MG63 (cell line): ENCODE measurements at regions not wholly inside any gene's neighbourhood (a gene's known extent, or its start where the extent isn't known, plus 50 kb on each side); places are given as distances from the start of the nearest gene placed in this dataset.

Experiments used
- DNase-seq: peaks from one replicate; pipeline ENCODE4 v3.0.0-alpha.2; 2020
- H3K27me3 ChIP-seq: fragments of 250-450 bp; sonication (Bioruptor Pico); 2 replicates; pipeline ENCODE4 v1.5.1; 2020; ENCODE audit warnings: mild to moderate bottlenecking, moderate library complexity
- H3K36me3 ChIP-seq: fragments of 250-450 bp; sonication (Bioruptor Pico); 2 replicates; pipeline ENCODE4 v1.5.1; 2020; ENCODE audit warnings: mild to moderate bottlenecking, moderate library complexity
- H3K4me3 ChIP-seq: fragments of 250-450 bp; sonication (Bioruptor Pico); 2 replicates; pipeline ENCODE4 v1.5.1; 2020; ENCODE audit warnings: mild to moderate bottlenecking, moderate library complexity
- H3K9me3 ChIP-seq: fragments of 250-450 bp; sonication (Bioruptor Pico); 2 replicates; pipeline ENCODE4 v1.5.1; 2020; ENCODE audit warnings: mild to moderate bottlenecking, moderate library complexity

- H3K4me3 ChIP-seq: no peak overlapping the region
- no peaks in the 10 kb centered on the region for H3K36me3 ChIP-seq
- DNase-seq: no peak
- H3K9me3 ChIP-seq: no peaks in the 10 kb centered on the region
- H3K27me3 ChIP-seq: no peaks in the 10 kb centered on the region
These were observed 354.6 kb upstream of the RARB start for GRCh38 chr3:25073423-25073822.

- Histone ChIP-seq H3K4me3 (no peak overlapping the region), H3K36me3 (no peaks in the 10 kb centered on the region), H3K9me3 (no peaks in the 10 kb centered on the region), H3K27me3 (no peaks in the 10 kb centered on the region)
- no peak for DNase-seq
These were observed 353.9 kb upstream of the RARB start for GRCh38 chr3:25074149-25074548.

GRCh38 chr3:25080461-25080860 is 347.6 kb upstream of the RARB start:
- H3K27me3 ChIP-seq: no peaks in the 10 kb centered on the region
- no peaks in the 10 kb centered on the region for H3K36me3 ChIP-seq
- no peak overlapping the region for H3K4me3 ChIP-seq
- no peak for DNase-seq
- H3K9me3 ChIP-seq: no peaks in the 10 kb centered on the region

DNA sequence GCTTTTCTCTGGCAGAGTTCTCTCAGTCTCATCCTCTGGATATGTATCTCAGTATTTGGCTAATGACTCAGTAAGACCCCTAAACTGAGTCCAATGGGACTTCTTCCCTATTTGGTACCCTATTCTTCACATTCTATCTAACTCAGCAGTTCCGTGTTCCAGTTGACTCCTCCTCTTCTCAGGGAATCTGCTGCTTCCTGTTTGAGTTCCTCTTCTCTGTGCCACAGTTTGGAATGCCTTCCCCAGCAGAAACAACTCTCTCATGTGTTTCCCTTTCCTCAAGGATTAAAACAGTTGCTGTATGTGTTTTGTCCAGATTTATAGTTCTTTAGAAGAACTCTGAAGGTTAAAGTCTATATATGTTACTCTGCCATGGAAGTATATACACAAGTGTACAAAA is 344.0 kb upstream of the RARB start:
- no peak for DNase-seq
- H3K9me3 ChIP-seq: no peaks in the 10 kb centered on the region
- no peaks in the 10 kb centered on the region for H3K27me3 ChIP-seq
- no peak overlapping the region for H3K4me3 ChIP-seq
- H3K36me3 ChIP-seq: no peaks in the 10 kb centered on the region

DNA sequence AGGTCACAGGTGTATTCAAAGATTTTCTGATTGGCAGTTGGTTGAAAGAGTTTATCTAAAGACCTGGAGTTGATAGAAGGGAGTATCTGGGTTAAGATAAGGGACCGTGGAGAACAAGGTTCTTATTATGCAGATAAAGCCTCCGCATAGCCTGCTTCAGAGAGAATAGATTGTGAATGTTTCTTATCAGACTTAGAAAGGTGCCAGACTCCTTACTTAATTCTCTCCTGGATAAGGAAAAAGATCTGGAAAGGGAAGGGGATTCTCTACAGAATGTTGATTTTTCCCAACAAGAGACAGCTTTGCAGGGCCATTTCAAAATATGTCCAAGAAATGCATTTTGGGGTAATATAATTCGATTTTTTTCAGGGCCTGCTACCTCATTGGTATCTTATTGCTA is 341.3 kb upstream of the RARB start:
- Histone ChIP-seq H3K9me3 (no peaks in the 10 kb centered on the region), H3K27me3 (no peaks in the 10 kb centered on the region), H3K4me3 (no peak overlapping the region), H3K36me3 (no peaks in the 10 kb centered on the region)
- DNase-seq: no peak

GRCh38 chr3:25088284-25088683 is 339.8 kb upstream of the RARB start:
- no peak for DNase-seq
- Histone ChIP-seq H3K9me3 (no peaks in the 10 kb centered on the region), H3K36me3 (no peaks in the 10 kb centered on the region)

GRCh38 chr3:25090698-25091453 is 337.2 kb upstream of the RARB start:
- Histone ChIP-seq H3K4me3 (no peak overlapping the region), H3K36me3 (no peaks in the 10 kb centered on the region), H3K27me3 (no peaks in the 10 kb centered on the region), H3K9me3 (no peaks in the 10 kb centered on the region)
- DNase-seq: no peak

More at GRCh38 chr3:25088284-25088683, 339.8 kb upstream of the RARB start:
- Histone ChIP-seq H3K27me3 (no peaks in the 10 kb centered on the region), H3K4me3 (no peak overlapping the region)

GRCh38 chr3:25091934-25092333 is 336.1 kb upstream of the RARB start:
- H3K4me3 ChIP-seq: no peak overlapping the region

DNA sequence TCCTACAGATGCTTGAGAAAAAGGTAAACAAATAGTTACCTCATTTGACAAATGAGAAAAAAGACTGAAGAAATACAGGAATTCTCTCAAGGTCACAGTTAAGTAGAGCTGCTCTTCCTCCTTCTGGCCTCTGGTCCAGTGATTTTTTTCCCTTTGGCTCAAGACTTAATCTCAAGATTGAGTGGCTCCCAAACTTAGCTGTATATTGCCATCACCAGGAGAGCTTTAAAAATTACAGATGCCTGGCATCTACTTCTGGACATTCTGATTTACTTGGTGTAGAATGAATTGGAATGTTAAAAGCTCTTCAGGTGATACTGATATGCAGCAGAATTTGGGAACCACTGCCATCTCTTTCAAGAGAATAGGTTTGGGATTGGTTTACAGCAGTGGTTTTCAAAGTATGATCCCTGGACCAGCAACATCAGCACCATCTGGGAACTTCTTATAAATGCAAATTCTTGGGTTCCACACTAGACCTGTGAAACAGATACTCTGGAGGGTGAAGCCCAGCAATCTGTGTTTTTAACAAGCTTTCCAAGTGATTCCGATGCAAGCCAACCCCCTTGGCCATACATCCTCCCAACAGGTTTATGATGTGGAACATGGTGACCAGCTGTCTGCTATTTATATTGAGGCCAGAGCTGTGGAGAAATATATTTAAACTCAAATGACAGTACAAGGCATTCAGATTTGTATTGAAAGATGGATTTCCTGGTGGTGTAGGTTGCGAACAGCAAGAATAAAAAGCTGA is 333.0 kb upstream of the RARB start:
- no peak for DNase-seq
- H3K27me3 ChIP-seq: no peaks in the 10 kb centered on the region
- H3K36me3 ChIP-seq: no peaks in the 10 kb centered on the region
- no peak overlapping the region for H3K4me3 ChIP-seq
- no peaks in the 10 kb centered on the region for H3K9me3 ChIP-seq

More at GRCh38 chr3:25091934-25092333, 336.1 kb upstream of the RARB start:
- Histone ChIP-seq H3K9me3 (no peaks in the 10 kb centered on the region), H3K36me3 (no peaks in the 10 kb centered on the region), H3K27me3 (no peaks in the 10 kb centered on the region)
- no peak for DNase-seq

- no peaks in the 10 kb centered on the region for H3K27me3 ChIP-seq
- H3K4me3 ChIP-seq: no peak overlapping the region
- H3K9me3 ChIP-seq: no peaks in the 10 kb centered on the region
- no peaks in the 10 kb centered on the region for H3K36me3 ChIP-seq
- DNase-seq: no peak
These were observed 331.5 kb upstream of the RARB start for GRCh38 chr3:25096536-25096935.

- Histone ChIP-seq H3K36me3 (no peaks in the 10 kb centered on the region), H3K4me3 (no peak overlapping the region), H3K9me3 (no peaks in the 10 kb centered on the region), H3K27me3 (no peaks in the 10 kb centered on the region)
- DNase-seq: no peak
These were observed 331.0 kb upstream of the RARB start for GRCh38 chr3:25097023-25097422.

- no peaks in the 10 kb centered on the region for H3K36me3 ChIP-seq
- H3K4me3 ChIP-seq: no peak overlapping the region
- no peaks in the 10 kb centered on the region for H3K27me3 ChIP-seq
- H3K9me3 ChIP-seq: no peaks in the 10 kb centered on the region
- no peak for DNase-seq
These were observed 328.4 kb upstream of the RARB start for GRCh38 chr3:25099666-25100065.

- no peak overlapping the region for H3K4me3 ChIP-seq
- H3K36me3 ChIP-seq: no peaks in the 10 kb centered on the region
- H3K9me3 ChIP-seq: no peaks in the 10 kb centered on the region
- no peaks in the 10 kb centered on the region for H3K27me3 ChIP-seq
- no peak for DNase-seq
These were observed 324.7 kb upstream of the RARB start for GRCh38 chr3:25103391-25103790.

DNA sequence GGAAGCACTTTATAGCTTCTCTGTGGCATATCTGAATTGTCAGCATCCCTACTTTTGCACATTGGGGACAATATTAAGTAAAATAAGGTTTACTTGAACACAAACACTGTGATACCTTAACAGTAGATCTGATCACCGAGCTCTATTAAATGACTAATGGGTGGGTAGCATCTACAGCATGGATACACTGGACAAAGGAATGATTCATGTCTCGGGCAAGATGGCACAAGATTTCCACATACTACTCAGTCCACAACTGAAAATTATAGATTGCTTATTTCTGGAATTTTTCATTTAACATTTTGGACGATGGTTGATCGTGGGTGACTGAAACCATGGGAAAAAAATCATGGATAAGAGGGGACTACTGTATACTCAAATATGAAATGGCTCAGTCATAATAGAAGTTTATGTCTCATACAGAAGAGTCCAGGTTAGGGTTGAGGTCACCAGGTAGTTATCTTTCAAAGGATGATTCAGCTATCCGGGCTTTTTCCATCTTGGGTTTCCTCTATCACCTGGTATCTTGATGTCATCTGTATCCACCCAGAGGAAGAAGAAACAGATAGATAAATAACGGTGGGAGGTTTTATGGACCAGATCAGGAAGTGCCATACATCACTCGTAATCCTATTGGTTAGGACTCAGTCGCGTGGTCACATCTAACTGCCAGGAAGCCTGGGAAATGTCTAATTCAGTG is 320.0 kb upstream of the RARB start:
- no peak for DNase-seq
- Histone ChIP-seq H3K27me3 (no peaks in the 10 kb centered on the region), H3K36me3 (no peaks in the 10 kb centered on the region), H3K9me3 (no peaks in the 10 kb centered on the region), H3K4me3 (no peak overlapping the region)

DNA sequence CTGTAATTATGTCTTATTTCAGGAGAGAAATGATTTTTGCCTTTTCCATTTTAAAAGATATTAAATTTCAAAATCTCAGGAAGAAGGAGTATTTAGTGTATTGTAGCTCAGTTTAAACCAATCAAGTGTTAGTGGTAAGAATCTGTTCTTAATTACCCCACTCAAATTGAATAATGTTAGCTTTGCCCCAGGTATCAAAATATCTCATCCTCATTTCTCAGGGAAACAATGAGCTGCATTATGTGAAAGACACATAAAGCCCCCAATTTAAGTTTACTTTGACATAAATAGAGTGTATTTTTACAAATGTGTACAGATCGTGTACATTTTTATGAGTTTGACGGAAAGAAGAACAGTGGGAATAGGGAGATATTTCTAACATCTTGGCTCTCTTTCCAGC is 317.4 kb upstream of the RARB start:
- no peak overlapping the region for H3K4me3 ChIP-seq
- H3K36me3 ChIP-seq: no peaks in the 10 kb centered on the region
- no peaks in the 10 kb centered on the region for H3K9me3 ChIP-seq
- H3K27me3 ChIP-seq: no peaks in the 10 kb centered on the region
- no peak for DNase-seq

DNA sequence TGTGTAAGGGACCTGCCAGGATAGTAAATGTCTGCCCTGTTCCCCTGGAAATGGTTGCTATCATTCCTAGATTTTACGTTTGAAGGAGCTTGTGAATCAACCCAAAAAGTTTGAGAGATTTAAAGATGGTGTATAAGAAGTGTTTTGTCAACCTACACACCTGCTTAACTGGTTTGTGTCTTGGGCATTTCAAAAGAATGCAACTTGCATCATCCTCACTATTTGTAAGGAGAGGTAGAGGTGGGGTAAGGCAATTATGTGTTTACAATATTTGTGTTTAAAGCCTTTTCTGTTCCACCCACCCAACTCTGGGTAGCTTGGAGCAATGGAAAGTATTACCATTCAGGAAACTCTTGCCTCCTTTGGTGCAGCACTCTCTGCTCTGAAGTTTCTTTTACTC is 314.2 kb upstream of the RARB start:
- Histone ChIP-seq H3K27me3 (no peaks in the 10 kb centered on the region), H3K4me3 (no peak overlapping the region), H3K9me3 (no peaks in the 10 kb centered on the region), H3K36me3 (no peaks in the 10 kb centered on the region)
- DNase-seq: no peak

DNA sequence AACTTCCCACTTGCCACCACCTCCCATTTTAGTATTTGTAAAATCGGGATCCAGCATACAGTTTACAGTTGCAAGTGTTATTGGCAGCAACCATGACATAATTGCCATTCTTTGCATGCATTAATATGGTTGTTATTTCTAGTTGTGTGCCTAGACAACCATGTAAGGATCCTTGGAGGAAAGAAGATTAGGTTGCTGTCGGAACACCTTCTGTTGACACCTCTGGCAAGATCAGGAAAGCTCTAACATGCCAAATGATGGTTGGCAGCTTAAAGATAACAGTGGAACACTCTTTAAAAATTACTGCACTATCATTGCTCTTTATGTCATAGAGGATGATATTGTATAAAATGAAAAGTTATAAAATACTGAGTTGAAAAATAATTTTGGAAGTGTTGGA is 313.5 kb upstream of the RARB start:
- no peak for DNase-seq
- Histone ChIP-seq H3K36me3 (no peaks in the 10 kb centered on the region), H3K9me3 (no peaks in the 10 kb centered on the region), H3K27me3 (no peaks in the 10 kb centered on the region), H3K4me3 (no peak overlapping the region)
